Activated B cell treated with CpG ODN at 0.5 μM for 24 hours (primary cell): ENCODE measurements at regions not wholly inside any gene's neighbourhood (a gene's known extent, or its start where the extent isn't known, plus 50 kb on each side); places are given as distances from the start of the nearest gene placed in this dataset.

Experiments
- ATAC-seq: fragments of 200-7000 bp; cut with Tn5 transposase; one replicate; pipeline ENCODE4 v1.10.0; 2021; ENCODE audit warnings: low read depth, mild to moderate bottlenecking, moderate library complexity
- CTCF ChIA-PET: fragments of 350-600 bp; sonication (Branson Sonifier 250); formaldehyde crosslinking; loops from one replicate; lab custom pipeline; 2021; ENCODE audit warnings: antibody characterized with exemption; lab: Charles Lee
- POLR2A ChIA-PET: fragments of 350-600 bp; sonication (Branson Sonifier 250); formaldehyde crosslinking; loops from one replicate; lab custom pipeline; 2021; ENCODE audit warnings: antibody characterized with exemption; lab: Charles Lee
- DNase-seq: peaks from one replicate; pipeline ENCODE4 v3.0.0; 2022
- H3K27ac Mint-ChIP-seq: one replicate; pipeline ENCODE4 v1.8.0; 2020; ENCODE audit warnings: mixed read lengths
- H3K27me3 Mint-ChIP-seq: one replicate; pipeline ENCODE4 v1.8.0; 2021; ENCODE audit warnings: mixed read lengths
- H3K36me3 Mint-ChIP-seq: one replicate; pipeline ENCODE4 v1.8.0; 2021; ENCODE audit warnings: low read depth, mixed read lengths
- H3K4me1 Mint-ChIP-seq: one replicate; pipeline ENCODE4 v1.8.0; 2021; ENCODE audit warnings: mixed read lengths
- H3K4me3 Mint-ChIP-seq: one replicate; pipeline ENCODE4 v1.8.0; 2020; ENCODE audit warnings: mild to moderate bottlenecking, mixed read lengths
- H3K9me3 Mint-ChIP-seq: one replicate; pipeline ENCODE4 v1.8.0; 2020; ENCODE audit warnings: mixed read lengths
- CTCF ChIP-seq: fragments of 200-600 bp; IDR thresholded peaks from one replicate; pipeline ENCODE4 v1.8.0; 2022; ENCODE audit warnings: antibody characterized with exemption, mild to moderate bottlenecking
- intact Hi-C: fragments of 100-400 bp; cut with micrococcal nuclease; formaldehyde crosslinking; loops from one replicate; pipeline ENCODE4 v1.15.1; 2024

- H3K27ac Mint-ChIP-seq = no peak overlapping the region
- ChIA-PET CTCF (no interaction called here), POLR2A (no interaction called here)
- no peak for ATAC-seq
- intact Hi-C loops = no loop called here
- DNase-seq = no peak
- no peak overlapping the region for H3K4me3 Mint-ChIP-seq
- peaks cover 3% of the 10 kb centered on the region for H3K27me3 Mint-ChIP-seq
- TF ChIP-seq CTCF = no peak
- H3K9me3 Mint-ChIP-seq = no peaks in the 10 kb centered on the region
- H3K36me3 Mint-ChIP-seq = no peaks in the 10 kb centered on the region
- H3K4me1 Mint-ChIP-seq = no peaks in the 10 kb centered on the region
These were observed 142.5 kb upstream of the C14orf180 start for GRCh38 chr14:104436741-104437701.

DNA sequence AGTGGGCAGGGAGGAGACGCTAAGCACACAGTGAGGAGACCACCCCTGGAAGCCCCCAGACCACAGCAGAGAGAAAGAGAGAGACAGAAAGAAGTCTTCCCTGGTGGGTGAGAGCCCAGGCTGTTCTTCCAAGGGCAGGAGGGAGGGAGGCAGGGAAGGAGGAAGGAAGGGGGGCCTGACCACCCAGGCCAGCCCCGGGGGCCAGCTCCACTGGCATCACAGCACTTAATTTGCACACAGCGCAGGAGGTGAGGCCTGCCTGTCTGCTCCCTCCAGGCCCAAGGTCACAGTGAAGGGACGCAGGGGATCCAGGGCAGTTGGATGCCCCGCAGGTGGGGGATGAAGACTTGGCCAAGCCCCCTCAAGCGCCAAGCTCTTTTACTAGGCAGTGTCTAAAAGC is 141.9 kb upstream of the C14orf180 start:
- CTCF ChIA-PET = no interaction called here
- Mint-ChIP-seq H3K27me3 (peaks cover 3% of the 10 kb centered on the region), H3K4me3 (no peak overlapping the region), H3K4me1 (no peaks in the 10 kb centered on the region), H3K9me3 (no peaks in the 10 kb centered on the region), H3K36me3 (no peaks in the 10 kb centered on the region), H3K27ac (no peak overlapping the region)
- ATAC-seq (no peak), DNase-seq (no peak)
- TF ChIP-seq CTCF = no peak
- intact Hi-C loops = no loop called here
- POLR2A ChIA-PET = no interaction called here

GRCh38 chr14:104438166-104438887 is 141.2 kb upstream of the C14orf180 start:
- ChIA-PET POLR2A (no interaction called here), CTCF (no interaction called here)
- no peak for ATAC-seq
- Mint-ChIP-seq H3K4me3 (no peak overlapping the region), H3K27ac (no peak overlapping the region), H3K4me1 (no peaks in the 10 kb centered on the region), H3K9me3 (no peaks in the 10 kb centered on the region), H3K36me3 (no peaks in the 10 kb centered on the region), H3K27me3 (peaks cover 3% of the 10 kb centered on the region)
- TF ChIP-seq CTCF = no peak
- intact Hi-C loops = no loop called here
- DNase-seq = no peak

DNA sequence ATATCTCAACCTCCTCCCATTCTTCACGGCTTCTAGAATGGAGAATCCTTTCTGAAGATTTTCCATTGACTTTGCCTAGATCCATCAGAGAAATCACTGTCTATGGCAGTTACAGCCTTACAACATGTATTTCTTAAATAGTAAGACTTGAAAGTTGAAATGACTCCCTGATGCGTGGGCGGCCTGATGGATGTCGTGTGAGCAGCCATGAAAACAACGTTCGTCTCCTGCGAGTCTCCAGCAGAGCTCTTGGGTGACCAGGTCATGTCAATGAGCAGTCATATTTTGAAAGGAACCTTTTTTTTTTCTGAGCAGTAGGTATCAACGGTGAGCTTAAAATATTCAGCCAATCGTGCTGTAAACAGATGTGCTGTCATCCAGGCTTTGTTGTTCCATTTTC is 139.9 kb upstream of the C14orf180 start:
- Mint-ChIP-seq H3K4me1 (no peaks in the 10 kb centered on the region), H3K36me3 (no peaks in the 10 kb centered on the region), H3K27me3 (peaks cover 3% of the 10 kb centered on the region), H3K9me3 (no peaks in the 10 kb centered on the region), H3K4me3 (no peak overlapping the region), H3K27ac (no peak overlapping the region)
- ChIA-PET POLR2A (no interaction called here), CTCF (no interaction called here)
- no peak for TF ChIP-seq CTCF
- no peak for DNase-seq
- intact Hi-C loops = no loop called here
- ATAC-seq = no peak

GRCh38 chr14:104440297-104440956 is 139.1 kb upstream of the C14orf180 start:
- Mint-ChIP-seq H3K4me1 (no peaks in the 10 kb centered on the region), H3K27ac (no peak overlapping the region), H3K27me3 (peaks cover 3% of the 10 kb centered on the region), H3K36me3 (no peaks in the 10 kb centered on the region), H3K9me3 (no peaks in the 10 kb centered on the region), H3K4me3 (no peak overlapping the region)
- TF ChIP-seq CTCF = no peak
- no peak for ATAC-seq
- ChIA-PET CTCF (no interaction called here), POLR2A (no interaction called here)
- intact Hi-C loops = no loop called here
- no peak for DNase-seq
